GM06990 (cell line): ENCODE measurements at regions not wholly inside any gene's neighbourhood (a gene's known extent, or its start where the extent isn't known, plus 50 kb on each side); places are given as distances from the start of the nearest gene placed in this dataset.
A peak's percentile ranks its signal among the peaks of the same experiment; 100 is the strongest.

Experiments
- DNase-seq: peaks from one replicate; pipeline ENCODE4 v3.0.0-alpha.2; 2011; ENCODE audit not compliant: insufficient read length; ENCODE audit errors: extremely low read depth
- H3K27me3 ChIP-seq: replicated peaks from 2 replicates; pipeline ENCODE4 v1.6.0; 2011; ENCODE audit warnings: low read length; ENCODE audit not compliant: control insufficient read depth, insufficient read depth
- H3K36me3 ChIP-seq: 2 replicates; pipeline ENCODE4 v1.5.1; 2011; ENCODE audit warnings: low read length; ENCODE audit not compliant: control insufficient read depth, insufficient read depth
- H3K4me3 ChIP-seq: replicated peaks from 2 replicates; pipeline ENCODE4 v1.5.1; 2011; ENCODE audit warnings: low read depth, mild to moderate bottlenecking, control low read depth, low read length
- CTCF ChIP-seq: IDR thresholded peaks from 2 replicates; pipeline ENCODE4 v1.5.1; 2011; ENCODE audit warnings: low read length, control low read depth, mild to moderate bottlenecking, inconsistent platforms; ENCODE audit not compliant: insufficient read depth, poor library complexity, severe bottlenecking

GRCh38 chr6:71603021-71603420 lies 283.3 kb upstream of the RIMS1 start:
- H3K27me3 ChIP-seq = no peaks in the 10 kb centered on the region
- DNase-seq = no peak
- TF ChIP-seq CTCF = no peak
- H3K36me3 ChIP-seq = no peaks in the 10 kb centered on the region
- H3K4me3 ChIP-seq = no peak overlapping the region

GRCh38 chr6:71608646-71609045 lies 277.7 kb upstream of the RIMS1 start:
- DNase-seq = no peak

GRCh38 chr6:71619836-71620235 lies 266.5 kb upstream of the RIMS1 start:
- no peak for TF ChIP-seq CTCF
- Histone ChIP-seq H3K4me3 (no peak overlapping the region), H3K36me3 (no peaks in the 10 kb centered on the region), H3K27me3 (no peaks in the 10 kb centered on the region)
- DNase-seq = no peak

More at GRCh38 chr6:71608646-71609045, 277.7 kb upstream of the RIMS1 start:
- TF ChIP-seq CTCF = no peak
- no peaks in the 10 kb centered on the region for H3K27me3 ChIP-seq
- no peak overlapping the region for H3K4me3 ChIP-seq
- H3K36me3 ChIP-seq = no peaks in the 10 kb centered on the region

GRCh38 chr6:71621918-71622519 lies 264.3 kb upstream of the RIMS1 start:
- peak; percentile 30 for TF ChIP-seq CTCF
- Histone ChIP-seq H3K4me3 (no peak overlapping the region), H3K27me3 (no peaks in the 10 kb centered on the region), H3K36me3 (no peaks in the 10 kb centered on the region)
- no peak for DNase-seq

GRCh38 chr6:71642120-71642519 lies 244.2 kb upstream of the RIMS1 start:
- no peak for TF ChIP-seq CTCF
- Histone ChIP-seq H3K4me3 (no peak overlapping the region), H3K27me3 (no peaks in the 10 kb centered on the region), H3K36me3 (no peaks in the 10 kb centered on the region)
- DNase-seq = no peak

- Histone ChIP-seq H3K36me3 (no peaks in the 10 kb centered on the region), H3K27me3 (no peaks in the 10 kb centered on the region), H3K4me3 (no peak overlapping the region)
- no peak for TF ChIP-seq CTCF
- no peak for DNase-seq
These were observed 243.6 kb upstream of the RIMS1 start for GRCh38 chr6:71642793-71643192.
